ENCODE measurements at regions not wholly inside any gene's neighbourhood (a gene's known extent, or its start where the extent isn't known, plus 50 kb on each side); places are given as distances from the start of the nearest gene placed in this dataset.
A peak's percentile ranks its signal among the peaks of the same experiment; 100 is the strongest.

DNA sequence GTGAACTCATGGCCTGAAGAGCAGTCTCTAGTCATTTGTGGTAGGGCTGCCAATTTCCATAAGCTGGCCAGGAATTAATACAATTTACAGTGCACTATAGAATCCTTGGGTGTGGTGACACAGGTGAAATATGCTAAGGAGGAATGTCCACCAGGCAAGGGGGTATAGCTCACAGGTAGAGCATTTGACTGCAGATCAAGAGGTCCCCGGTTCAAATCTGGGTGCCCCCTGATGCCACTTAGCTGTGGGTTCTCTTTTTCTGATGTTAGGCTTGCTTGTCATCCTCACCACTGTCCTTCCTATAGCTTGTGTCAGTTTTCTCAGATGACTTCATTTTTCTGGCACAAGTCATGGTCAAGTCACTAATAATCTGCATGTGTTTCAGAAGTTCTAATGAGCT, 108.7 kb downstream of the ZNF467 start:
- H2AFZ ChIP-seq (ENCODE audit: low read length), result no peak overlapping the region
- H3K9me2 ChIP-seq (replicated peaks; ENCODE audit: insufficient read depth, low read length), result no peaks in the 10 kb centered on the region
- H3K4me2 ChIP-seq (ENCODE audit: low read depth, low read length), result no peak overlapping the region
- no peaks in the 10 kb centered on the region for H3F3A ChIP-seq (ENCODE audit: insufficient read depth, low read length)
- no peaks in the 10 kb centered on the region for H4K20me1 ChIP-seq (ENCODE audit: insufficient read depth, low read length)
- H3K9me3 ChIP-seq (replicated peaks; ENCODE audit: insufficient read depth, low read length), result no peaks in the 10 kb centered on the region
- no peak overlapping the region for H3K9ac ChIP-seq (ENCODE audit: low read length)
- H3K27me3 ChIP-seq (replicated peaks; ENCODE audit: insufficient read depth, low read length), result peaks cover 2% of the 10 kb centered on the region; the same call in 1 of the 2 replicates
- no peaks in the 10 kb centered on the region for H3K79me2 ChIP-seq (ENCODE audit: low read length)
- TF ChIP-seq EZH2phosphoT487 (IDR thresholded peaks at IDR 0.05; ENCODE audit: low read length) (no peak), EZH2 (optimal IDR thresholded peaks at IDR 0.05; ENCODE audit: low read depth, low read length) (no peak)
- TF ChIP-seq, protein P1, sequence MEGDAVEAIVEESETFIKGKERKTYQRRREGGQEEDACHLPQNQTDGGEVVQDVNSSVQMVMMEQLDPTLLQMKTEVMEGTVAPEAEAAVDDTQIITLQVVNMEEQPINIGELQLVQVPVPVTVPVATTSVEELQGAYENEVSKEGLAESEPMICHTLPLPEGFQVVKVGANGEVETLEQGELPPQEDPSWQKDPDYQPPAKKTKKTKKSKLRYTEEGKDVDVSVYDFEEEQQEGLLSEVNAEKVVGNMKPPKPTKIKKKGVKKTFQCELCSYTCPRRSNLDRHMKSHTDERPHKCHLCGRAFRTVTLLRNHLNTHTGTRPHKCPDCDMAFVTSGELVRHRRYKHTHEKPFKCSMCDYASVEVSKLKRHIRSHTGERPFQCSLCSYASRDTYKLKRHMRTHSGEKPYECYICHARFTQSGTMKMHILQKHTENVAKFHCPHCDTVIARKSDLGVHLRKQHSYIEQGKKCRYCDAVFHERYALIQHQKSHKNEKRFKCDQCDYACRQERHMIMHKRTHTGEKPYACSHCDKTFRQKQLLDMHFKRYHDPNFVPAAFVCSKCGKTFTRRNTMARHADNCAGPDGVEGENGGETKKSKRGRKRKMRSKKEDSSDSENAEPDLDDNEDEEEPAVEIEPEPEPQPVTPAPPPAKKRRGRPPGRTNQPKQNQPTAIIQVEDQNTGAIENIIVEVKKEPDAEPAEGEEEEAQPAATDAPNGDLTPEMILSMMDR (IDR thresholded peaks at IDR 0.05; ENCODE audit: low read length), result no peak
- H3K36me3 ChIP-seq (replicated peaks; ENCODE audit: insufficient read depth, low read length), result no peaks in the 10 kb centered on the region
- no peak overlapping the region for H3K27ac ChIP-seq (ENCODE audit: low read length)
- no peaks in the 10 kb centered on the region for H3K4me1 ChIP-seq (ENCODE audit: low read length)
- H3K4me3 ChIP-seq (ENCODE audit: low read length), result no peak overlapping the region
- DNase-seq, result no peak

DNA sequence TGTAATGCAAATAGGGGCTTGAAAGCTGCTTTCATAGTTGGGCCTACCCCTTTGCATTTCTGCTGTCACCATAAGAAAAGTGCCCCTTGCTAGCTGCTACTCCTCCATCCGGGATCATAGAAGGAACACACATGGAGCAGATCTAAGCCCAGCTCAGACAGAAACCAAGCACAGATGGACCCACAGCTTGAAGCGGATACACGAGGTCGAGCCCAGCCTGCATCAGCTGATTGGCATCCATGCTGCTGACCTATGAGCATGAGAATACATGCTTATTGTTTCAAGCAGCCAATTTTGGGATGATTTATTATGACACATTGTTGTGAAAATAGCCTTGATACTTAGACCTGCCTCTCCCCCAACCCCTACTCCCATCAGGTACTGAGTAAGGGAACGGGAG, 109.2 kb downstream of the ZNF467 start:
- Histone ChIP-seq H2AFZ (ENCODE audit: low read length) (no peak overlapping the region), H3K4me2 (ENCODE audit: low read depth, low read length) (no peak overlapping the region)
- no peak for DNase-seq

DNA sequence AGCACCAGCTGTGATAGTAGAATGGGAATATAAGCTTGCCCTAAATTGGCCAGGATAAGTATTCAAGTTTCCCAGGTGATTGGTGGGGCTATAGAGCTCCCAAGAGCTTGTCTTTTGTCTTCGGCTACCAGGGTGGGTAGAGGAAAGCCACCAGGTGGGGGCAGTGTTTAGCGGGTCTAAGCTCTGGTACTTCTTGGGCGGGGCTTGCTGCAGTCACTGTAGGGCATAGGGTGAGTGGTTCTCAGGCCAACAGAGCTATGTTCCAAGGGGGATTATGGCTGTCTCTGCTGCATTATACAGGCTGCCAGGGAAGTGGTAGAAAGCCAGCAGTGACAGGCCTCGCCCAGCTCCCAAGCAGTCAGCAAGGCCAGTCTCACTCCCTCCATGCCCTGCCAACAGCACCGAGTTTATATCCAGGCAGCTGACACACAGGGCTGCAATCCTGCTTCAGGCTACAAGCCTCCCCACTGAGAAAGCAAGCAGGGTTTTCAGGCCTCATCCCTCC, 110.7 kb downstream of the ZNF467 start:
- Histone ChIP-seq H3K9me2 (replicated peaks; ENCODE audit: insufficient read depth, low read length) (no peaks in the 10 kb centered on the region), H3F3A (ENCODE audit: insufficient read depth, low read length) (no peaks in the 10 kb centered on the region), H3K9me3 (replicated peaks; ENCODE audit: insufficient read depth, low read length) (no peaks in the 10 kb centered on the region), H2AFZ (ENCODE audit: low read length) (no peak overlapping the region), H3K27me3 (replicated peaks; ENCODE audit: insufficient read depth, low read length) (no peaks in the 10 kb centered on the region), H4K20me1 (ENCODE audit: insufficient read depth, low read length) (no peaks in the 10 kb centered on the region), H3K9ac (ENCODE audit: low read length) (no peak overlapping the region), H3K4me3 (ENCODE audit: low read length) (no peak overlapping the region), H3K4me1 (ENCODE audit: low read length) (no peaks in the 10 kb centered on the region), H3K36me3 (replicated peaks; ENCODE audit: insufficient read depth, low read length) (no peaks in the 10 kb centered on the region), H3K4me2 (ENCODE audit: low read depth, low read length) (no peak overlapping the region), H3K79me2 (ENCODE audit: low read length) (no peaks in the 10 kb centered on the region), H3K27ac (ENCODE audit: low read length) (no peak overlapping the region)
- DNase-seq, result peak; percentile 85
- TF ChIP-seq, protein P1 (IDR thresholded peaks at IDR 0.05; ENCODE audit: low read length), result peak; percentile 90
- TF ChIP-seq EZH2 (optimal IDR thresholded peaks at IDR 0.05; ENCODE audit: low read depth, low read length) (no peak), EZH2phosphoT487 (IDR thresholded peaks at IDR 0.05; ENCODE audit: low read length) (no peak)

More for the DNA sequence above, 109.2 kb downstream of the ZNF467 start:
- H3K4me1 ChIP-seq (ENCODE audit: low read length), result no peaks in the 10 kb centered on the region
- no peak overlapping the region for H3K4me3 ChIP-seq (ENCODE audit: low read length)
- no peaks in the 10 kb centered on the region for H3K9me2 ChIP-seq (replicated peaks; ENCODE audit: insufficient read depth, low read length)
- no peaks in the 10 kb centered on the region for H4K20me1 ChIP-seq (ENCODE audit: insufficient read depth, low read length)
- H3K27me3 ChIP-seq (replicated peaks; ENCODE audit: insufficient read depth, low read length), result no peaks in the 10 kb centered on the region
- no peaks in the 10 kb centered on the region for H3K36me3 ChIP-seq (replicated peaks; ENCODE audit: insufficient read depth, low read length)
- TF ChIP-seq, protein P1 (IDR thresholded peaks at IDR 0.05; ENCODE audit: low read length), result no peak
- TF ChIP-seq EZH2phosphoT487 (IDR thresholded peaks at IDR 0.05; ENCODE audit: low read length), result no peak
- TF ChIP-seq EZH2 (optimal IDR thresholded peaks at IDR 0.05; ENCODE audit: low read depth, low read length), result no peak
- H3K79me2 ChIP-seq (ENCODE audit: low read length), result no peaks in the 10 kb centered on the region
- H3F3A ChIP-seq (ENCODE audit: insufficient read depth, low read length), result no peaks in the 10 kb centered on the region
- H3K27ac ChIP-seq (ENCODE audit: low read length), result no peak overlapping the region
- H3K9ac ChIP-seq (ENCODE audit: low read length), result no peak overlapping the region
- H3K9me3 ChIP-seq (replicated peaks; ENCODE audit: insufficient read depth, low read length), result no peaks in the 10 kb centered on the region
